ENCODE measurements at regions not wholly inside any gene's neighbourhood (a gene's known extent, or its start where the extent isn't known, plus 50 kb on each side); places are given as distances from the start of the nearest gene placed in this dataset.

GRCh38 chr13:109649713-109650112 lies 136.7 kb downstream of the IRS2 start:
- TF ChIP-seq PPARA (CRISPR knock-in tag; IDR thresholded peaks at IDR 0.05; ENCODE audit: borderline replicate concordance): no peak
- no peak for TF ChIP-seq ESRRG (CRISPR knock-in tag; IDR thresholded peaks at IDR 0.05)
- TF ChIP-seq ZC3H10 (CRISPR knock-in tag; IDR thresholded peaks at IDR 0.05): no peak
- TF ChIP-seq TCF4 (CRISPR knock-in tag; IDR thresholded peaks at IDR 0.05; ENCODE audit: borderline replicate concordance): no peak
- no peak for TF ChIP-seq CREB5 (CRISPR knock-in tag; IDR thresholded peaks at IDR 0.05; ENCODE audit: low read depth)
- no peak for ATAC-seq

GRCh38 chr13:109647699-109648098 lies 138.7 kb downstream of the IRS2 start:
- no peak for ATAC-seq
- no peak for TF ChIP-seq POU6F1 (CRISPR knock-in tag; IDR thresholded peaks at IDR 0.05; ENCODE audit: borderline replicate concordance, low read depth)
- no peak for TF ChIP-seq TCF4 (CRISPR knock-in tag; IDR thresholded peaks at IDR 0.05; ENCODE audit: borderline replicate concordance)
- TF ChIP-seq ZFP30 (CRISPR knock-in tag; IDR thresholded peaks at IDR 0.05): no peak
- TF ChIP-seq TOX (CRISPR knock-in tag; IDR thresholded peaks at IDR 0.05; ENCODE audit: borderline replicate concordance): no peak
- TF ChIP-seq ARNTL (CRISPR knock-in tag; IDR thresholded peaks at IDR 0.05; ENCODE audit: borderline replicate concordance, low read depth): no peak
- TF ChIP-seq PATZ1 (CRISPR knock-in tag; IDR thresholded peaks at IDR 0.05; ENCODE audit: borderline replicate concordance): no peak
- TF ChIP-seq TSHZ2 (CRISPR knock-in tag; IDR thresholded peaks at IDR 0.05): no peak
- no peak for TF ChIP-seq CSDC2 (CRISPR knock-in tag; IDR thresholded peaks at IDR 0.05)
- TF ChIP-seq ZC3H10 (CRISPR knock-in tag; IDR thresholded peaks at IDR 0.05): no peak

GRCh38 chr13:109647053-109647452 lies 139.3 kb downstream of the IRS2 start:
- TF ChIP-seq TOX (CRISPR knock-in tag; IDR thresholded peaks at IDR 0.05; ENCODE audit: borderline replicate concordance): no peak
- no peak for TF ChIP-seq ZFP3 (CRISPR knock-in tag; IDR thresholded peaks at IDR 0.05)
- no peak for ATAC-seq

- TF ChIP-seq TCF4 (CRISPR knock-in tag; IDR thresholded peaks at IDR 0.05; ENCODE audit: borderline replicate concordance): no peak
- no peak for TF ChIP-seq OSR1 (CRISPR knock-in tag; IDR thresholded peaks at IDR 0.05)
- no peak for TF ChIP-seq TSHZ2 (CRISPR knock-in tag; IDR thresholded peaks at IDR 0.05)
- no peak for TF ChIP-seq ZNF70 (CRISPR knock-in tag; IDR thresholded peaks at IDR 0.05)
- no peak for TF ChIP-seq BACH2 (CRISPR knock-in tag; IDR thresholded peaks at IDR 0.05; ENCODE audit: borderline replicate concordance)
- no peak for TF ChIP-seq RARB (CRISPR knock-in tag; IDR thresholded peaks at IDR 0.05)
- no peak for TF ChIP-seq CSRNP3 (CRISPR knock-in tag; IDR thresholded peaks at IDR 0.05)
- TF ChIP-seq POU6F1 (CRISPR knock-in tag; IDR thresholded peaks at IDR 0.05; ENCODE audit: borderline replicate concordance, low read depth): no peak
- no peak for TF ChIP-seq PPARA (CRISPR knock-in tag; IDR thresholded peaks at IDR 0.05; ENCODE audit: borderline replicate concordance)
- no peak for TF ChIP-seq ZFP30 (CRISPR knock-in tag; IDR thresholded peaks at IDR 0.05)
- no peak for TF ChIP-seq CSDC2 (CRISPR knock-in tag; IDR thresholded peaks at IDR 0.05)
- no peak for TF ChIP-seq ZC3H10 (CRISPR knock-in tag; IDR thresholded peaks at IDR 0.05)
- no peak for TF ChIP-seq CREB5 (CRISPR knock-in tag; IDR thresholded peaks at IDR 0.05; ENCODE audit: low read depth)
- TF ChIP-seq ESRRG (CRISPR knock-in tag; IDR thresholded peaks at IDR 0.05): no peak
- no peak for TF ChIP-seq TOX (CRISPR knock-in tag; IDR thresholded peaks at IDR 0.05; ENCODE audit: borderline replicate concordance)
- no peak for TF ChIP-seq GLIS3 (CRISPR knock-in tag; IDR thresholded peaks at IDR 0.05)
- no peak for ATAC-seq
These were observed 140.0 kb downstream of the IRS2 start for GRCh38 chr13:109646423-109646822.
